ENCODE measurements at regions not wholly inside any gene's neighbourhood (a gene's known extent, or its start where the extent isn't known, plus 50 kb on each side); places are given as distances from the start of the nearest gene placed in this dataset.

- DNase-seq (ENCODE audit: low read depth) = no peak
- no peaks in the 10 kb centered on the region for H3K27me3 ChIP-seq (ENCODE audit: control insufficient read depth, insufficient read depth, low read length)
- no peak overlapping the region for H3K4me3 ChIP-seq (ENCODE audit: low read depth, low read length)
- TF ChIP-seq CTCF (IDR thresholded peaks at IDR 0.05; ENCODE audit: insufficient read depth, low read length, poor library complexity, severe bottlenecking) = no peak
- no peaks in the 10 kb centered on the region for H3K36me3 ChIP-seq (ENCODE audit: control insufficient read depth, insufficient read depth, low read length)
These were observed 90.9 kb downstream of the NEUROD6 start for GRCh38 chr7:31249671-31250070.

- no peak for DNase-seq (ENCODE audit: low read depth)
- H3K27me3 ChIP-seq (ENCODE audit: control insufficient read depth, insufficient read depth, low read length) = no peaks in the 10 kb centered on the region
- no peak for TF ChIP-seq CTCF (IDR thresholded peaks at IDR 0.05; ENCODE audit: insufficient read depth, low read length, poor library complexity, severe bottlenecking)
- no peaks in the 10 kb centered on the region for H3K36me3 ChIP-seq (ENCODE audit: control insufficient read depth, insufficient read depth, low read length)
- no peak overlapping the region for H3K4me3 ChIP-seq (ENCODE audit: low read depth, low read length)
These were observed 103.7 kb downstream of the NEUROD6 start for GRCh38 chr7:31236868-31237267.

- H3K4me3 ChIP-seq (ENCODE audit: low read depth, low read length) = no peak overlapping the region
- no peak for DNase-seq (ENCODE audit: low read depth)
- TF ChIP-seq CTCF (IDR thresholded peaks at IDR 0.05; ENCODE audit: insufficient read depth, low read length, poor library complexity, severe bottlenecking) = no peak
- H3K36me3 ChIP-seq (ENCODE audit: control insufficient read depth, insufficient read depth, low read length) = no peaks in the 10 kb centered on the region
- no peaks in the 10 kb centered on the region for H3K27me3 ChIP-seq (ENCODE audit: control insufficient read depth, insufficient read depth, low read length)
These were observed 105.5 kb downstream of the NEUROD6 start for GRCh38 chr7:31234836-31235605.

GRCh38 chr7:31228957-31229356 is 111.6 kb downstream of the NEUROD6 start:
- no peak for DNase-seq (ENCODE audit: low read depth)
- Histone ChIP-seq H3K36me3 (ENCODE audit: control insufficient read depth, insufficient read depth, low read length) (no peaks in the 10 kb centered on the region), H3K27me3 (ENCODE audit: control insufficient read depth, insufficient read depth, low read length) (no peaks in the 10 kb centered on the region), H3K4me3 (ENCODE audit: low read depth, low read length) (no peak overlapping the region)
- TF ChIP-seq CTCF (IDR thresholded peaks at IDR 0.05; ENCODE audit: insufficient read depth, low read length, poor library complexity, severe bottlenecking) = no peak

GRCh38 chr7:31214751-31215150 is 125.8 kb downstream of the NEUROD6 start:
- Histone ChIP-seq H3K27me3 (ENCODE audit: control insufficient read depth, insufficient read depth, low read length) (no peaks in the 10 kb centered on the region), H3K36me3 (ENCODE audit: control insufficient read depth, insufficient read depth, low read length) (no peaks in the 10 kb centered on the region), H3K4me3 (ENCODE audit: low read depth, low read length) (no peak overlapping the region)
- no peak for DNase-seq (ENCODE audit: low read depth)
- no peak for TF ChIP-seq CTCF (IDR thresholded peaks at IDR 0.05; ENCODE audit: insufficient read depth, low read length, poor library complexity, severe bottlenecking)

GRCh38 chr7:31211281-31211680 is 129.2 kb downstream of the NEUROD6 start:
- TF ChIP-seq CTCF (IDR thresholded peaks at IDR 0.05; ENCODE audit: insufficient read depth, low read length, poor library complexity, severe bottlenecking) = no peak
- no peaks in the 10 kb centered on the region for H3K36me3 ChIP-seq (ENCODE audit: control insufficient read depth, insufficient read depth, low read length)
- no peaks in the 10 kb centered on the region for H3K27me3 ChIP-seq (ENCODE audit: control insufficient read depth, insufficient read depth, low read length)
- no peak overlapping the region for H3K4me3 ChIP-seq (ENCODE audit: low read depth, low read length)
- no peak for DNase-seq (ENCODE audit: low read depth)
